Heart right ventricle (tissue), 16 donors: ENCODE measurements at regions not wholly inside any gene's neighbourhood (a gene's known extent, or its start where the extent isn't known, plus 50 kb on each side); places are given as distances from the start of the nearest gene placed in this dataset.

Source experiments
- ATAC-seq, 8 donors: fragments of 200-7000 bp; cut with Tn5 transposase; one replicate each; pipeline ENCODE4 v1.9.1; 2020; ENCODE audit warnings: mild to moderate bottlenecking in 8 of 8, moderate library complexity in 8 of 8, moderate number of reproducible peaks in 1 of 8
- DNase-seq, 2 donors: peaks; one replicate each; pipeline ENCODE4 v3.0.0-alpha.2; 2020
- H3K27ac ChIP-seq, 10 donors: fragments of 200-600 bp; sonication (generic) in 2 of 10; one replicate each; pipeline versions ENCODE4 v1.5.0 to v1.8.0; 2020 to 2022; ENCODE audit warnings: mild to moderate bottlenecking in 3 of 10
- H3K27me3 ChIP-seq, 7 donors: fragments of 200-600 bp; one replicate each; pipeline ENCODE4 v1.8.0; 2021 to 2022; ENCODE audit warnings: mild to moderate bottlenecking in 2 of 7
- H3K36me3 ChIP-seq, 9 donors: fragments of 200-600 bp; sonication (generic) in 1 of 9; one replicate each; pipeline versions ENCODE4 v1.5.0 to v1.8.0; 2020 to 2022; ENCODE audit warnings: mild to moderate bottlenecking in 2 of 9
- H3K4me1 ChIP-seq, 9 donors: fragments of 200-600 bp; sonication (generic) in 1 of 9; one replicate each; pipeline versions ENCODE4 v1.5.0 to v1.8.0; 2020 to 2022; ENCODE audit warnings: mild to moderate bottlenecking in 4 of 9
- H3K4me3 ChIP-seq, 10 donors: fragments of 200-600 bp; sonication (generic) in 2 of 10; one replicate each; pipeline versions ENCODE4 v1.5.0 to v1.8.0; 2020 to 2022; ENCODE audit warnings: mild to moderate bottlenecking in 7 of 10, moderate library complexity in 2 of 10
- H3K9me3 ChIP-seq, 11 donors: fragments of 200-600 bp in 10 of 11; sonication (generic) in 2 of 11; one replicate each; pipeline versions ENCODE4 v1.5.0 to v1.8.0; 2013 to 2022; ENCODE audit warnings: mild to moderate bottlenecking in 2 of 11, control low read depth in 1 of 11, moderate library complexity in 1 of 11
- CTCF ChIP-seq, 9 donors: fragments of 200-600 bp; sonication (generic) in 2 of 9; IDR thresholded peaks; one replicate each; pipeline versions ENCODE4 v1.5.0 to v1.8.0; 2021 to 2022; ENCODE audit warnings: antibody characterized with exemption in 9 of 9, mild to moderate bottlenecking in 5 of 9, moderate library complexity in 1 of 9
- WGBS, 2 donors: extraction: QIAGEN DNeasy Blood & Tissue Kit; methylation state at CpG; one replicate each; pipeline ENCODE4 v1.1.7; 2013; ENCODE audit warnings: inconsistent platforms in 1 of 2; 5-methylcytosine and 5-hydroxymethylcytosine counted together
- intact Hi-C, 10 donors: fragments of 100-400 bp; cut with DNase I; formaldehyde crosslinking; loops; one replicate each; pipeline versions ENCODE4 v1.11.1 to v1.14.2; 2022
- donor health status: Arrhythmogenic right ventricular cardiomyopathy.
- donor health status: ischemic (EF 13 %, LVEDD 7.1; RV severe dilation, severe dysfunction).
- donor health status: healthy with polysubstance abuse.
- donor health status: DM: no; HTN: yes; CAD: no.
- donor health status: DM: no; HTN: no; CAD: no.
- donor health status: ischemic (EF 25% LVEDD 6.9; RV normal size, moderate dysfunction).
- donor health status: ischemic (EF 25% LVEDD 5.7; RV mildly dilated, moderate dysfunction).
- donor health status: healthy.
- donor health status: DM: yes; HTN: yes; CAD: no.
- donor health status: Ischemic cardiomyopathy.
- donor health status: ischemic (EF 35%, LVEDD 5.7; RV mildly dilated, moderate dysfunction).
- donor health status: nonischemic (EF 11% LVEDD 7.7; RV severe dilation, severe dysfunction).
- donor health status: DM: yes; HTN: yes; CAD: no.
- donor health status: PGD.
- donor health status: ischemic (EF 29% LVEDD 5.4; RV normal size, mild dysfunction).
- donor health status: nonischemic (EF 23%, LVEDD 6.1; RV moderate dilation, normal function).

DNA sequence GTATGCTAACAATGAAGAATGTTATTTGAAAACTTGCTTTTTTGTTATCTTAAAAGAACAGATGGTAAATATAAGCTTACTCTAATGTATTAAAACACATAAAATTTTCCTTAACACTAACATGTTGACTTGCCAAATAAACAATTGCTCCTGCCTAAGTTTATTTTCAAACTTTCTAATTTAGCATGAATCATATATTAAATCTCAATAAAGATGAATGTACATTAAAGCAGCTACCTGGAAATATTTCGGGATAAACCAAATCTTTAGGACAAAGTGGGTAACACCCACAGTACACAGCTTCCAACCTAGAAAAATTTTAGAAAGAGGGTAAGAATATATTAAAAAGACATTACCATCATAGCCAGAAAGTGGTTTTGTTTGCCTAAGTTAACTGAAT, 567.4 kb downstream of the ZEB2 start:
- ATAC-seq (no peak), DNase-seq (no peak)
- 95 to 98% methylated on average over 1 of the region's 1 CpG for WGBS, 2 donors
- H3K27ac ChIP-seq: no peak overlapping the region
- no peak overlapping the region for H3K4me3 ChIP-seq
- no peaks in the 10 kb centered on the region for H3K27me3 ChIP-seq
- intact Hi-C loops: no loop called here
- peaks cover 0 to 23% (median 7%) of the 10 kb centered on the region in 9 donors for H3K4me1 ChIP-seq
- H3K9me3 ChIP-seq: no peaks in the 10 kb centered on the region
- H3K36me3 ChIP-seq: no peaks in the 10 kb centered on the region
- TF ChIP-seq CTCF (IDR thresholded peaks at IDR 0.05): no peak

DNA sequence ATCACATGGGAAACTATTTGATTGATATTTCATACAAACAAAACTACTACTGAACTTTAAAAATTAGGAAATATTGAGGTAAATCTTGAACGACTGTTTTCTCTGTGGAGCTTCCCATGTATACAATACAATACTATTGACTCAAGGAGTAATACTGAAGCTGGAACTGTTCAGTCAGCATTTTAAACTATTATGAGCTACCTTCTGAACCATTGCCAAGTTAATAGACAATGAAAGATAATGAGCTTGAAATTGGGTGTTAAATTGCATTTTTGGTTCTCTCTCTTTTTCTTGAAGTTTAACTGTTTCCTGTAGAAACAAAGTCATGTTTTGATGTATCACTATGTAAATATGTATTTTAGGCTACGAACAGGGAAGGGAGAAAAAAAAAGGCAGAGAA, 569.2 kb downstream of the ZEB2 start:
- Histone ChIP-seq H3K27ac (no peak overlapping the region), H3K9me3 (no peaks in the 10 kb centered on the region), H3K27me3 (no peaks in the 10 kb centered on the region), H3K4me3 (no peak overlapping the region), H3K36me3 (peaks cover 0 to 15% (median 4%) of the 10 kb centered on the region in 9 donors), H3K4me1 (peaks cover 0 to 23% (median 7%) of the 10 kb centered on the region in 9 donors)
- ATAC-seq: no peak
- 72 to 73% methylated on average over 2 of the region's 2 CpGs for WGBS, 2 donors
- no peak for DNase-seq
- no peak for TF ChIP-seq CTCF (IDR thresholded peaks at IDR 0.05)
- intact Hi-C loops: no loop called here

GRCh38 chr2:143949121-143949848, 570.6 kb downstream of the ZEB2 start:
- ATAC-seq: no peak
- H3K4me3 ChIP-seq: no peak overlapping the region

GRCh38 chr2:143948710-143949109, 571.2 kb downstream of the ZEB2 start:
- ATAC-seq (no peak), DNase-seq (no peak)
- intact Hi-C loops: no loop called here
- no peaks in the 10 kb centered on the region for H3K9me3 ChIP-seq
- H3K27me3 ChIP-seq: no peaks in the 10 kb centered on the region
- no peak for TF ChIP-seq CTCF (IDR thresholded peaks at IDR 0.05)
- peaks cover 0 to 21% (median 4%) of the 10 kb centered on the region in 9 donors for H3K36me3 ChIP-seq
- WGBS, 2 donors: 89 to 91% methylated on average over 2 of the region's 2 CpGs
- H3K4me3 ChIP-seq: no peak overlapping the region
- no peak overlapping the region for H3K27ac ChIP-seq
- peaks cover 0 to 15% (median 0%) of the 10 kb centered on the region in 9 donors for H3K4me1 ChIP-seq

More at GRCh38 chr2:143949121-143949848, 570.6 kb downstream of the ZEB2 start:
- intact Hi-C loops: no loop called here
- Histone ChIP-seq H3K27me3 (no peaks in the 10 kb centered on the region), H3K4me1 (peaks cover 0 to 15% (median 0%) of the 10 kb centered on the region in 9 donors), H3K36me3 (peaks cover 0 to 21% (median 4%) of the 10 kb centered on the region in 9 donors), H3K9me3 (no peaks in the 10 kb centered on the region), H3K27ac (no peak overlapping the region)
- 77 to 83% methylated on average over 3 of the region's 3 CpGs for WGBS, 2 donors
- DNase-seq: no peak
- no peak for TF ChIP-seq CTCF (IDR thresholded peaks at IDR 0.05)
